Large intestine (tissue), 3 donors: ENCODE measurements at regions not wholly inside any gene's neighbourhood (a gene's known extent, or its start where the extent isn't known, plus 50 kb on each side); places are given as distances from the start of the nearest gene placed in this dataset.

Experiments
- DNase-seq, 2 donors: peaks; one replicate each; pipeline versions ENCODE4 v3.0.0 to v3.0.0-alpha.2; 2013
- H3K27ac ChIP-seq: one replicate; pipeline ENCODE4 v1.5.1; 2013; ENCODE audit warnings: low read length
- H3K27me3 ChIP-seq: 2 replicates; pipeline ENCODE4 v1.6.1; 2013; ENCODE audit warnings: low read length; ENCODE audit not compliant: control insufficient read depth, insufficient read depth
- H3K36me3 ChIP-seq: 2 replicates; pipeline ENCODE4 v1.6.1; 2013; ENCODE audit warnings: low read length; ENCODE audit not compliant: control insufficient read depth, insufficient read depth
- H3K4me1 ChIP-seq: one replicate; pipeline ENCODE4 v1.6.1; 2013; ENCODE audit warnings: low read length; ENCODE audit not compliant: control insufficient read depth, insufficient read depth
- H3K4me3 ChIP-seq: one replicate; pipeline ENCODE4 v1.5.1; 2013; ENCODE audit warnings: low read length
- H3K9me3 ChIP-seq: one replicate; pipeline ENCODE4 v1.6.1; 2013; ENCODE audit warnings: mild to moderate bottlenecking, low read depth, low read length, moderate library complexity; ENCODE audit not compliant: control insufficient read depth
- WGBS: methylation state at CpG from one replicate; pipeline ENCODE4 v1.1.5; 2013; ENCODE audit warnings: low lambda C conversion rate; ENCODE audit not compliant: insufficient coverage; 5-methylcytosine and 5-hydroxymethylcytosine counted together

DNA sequence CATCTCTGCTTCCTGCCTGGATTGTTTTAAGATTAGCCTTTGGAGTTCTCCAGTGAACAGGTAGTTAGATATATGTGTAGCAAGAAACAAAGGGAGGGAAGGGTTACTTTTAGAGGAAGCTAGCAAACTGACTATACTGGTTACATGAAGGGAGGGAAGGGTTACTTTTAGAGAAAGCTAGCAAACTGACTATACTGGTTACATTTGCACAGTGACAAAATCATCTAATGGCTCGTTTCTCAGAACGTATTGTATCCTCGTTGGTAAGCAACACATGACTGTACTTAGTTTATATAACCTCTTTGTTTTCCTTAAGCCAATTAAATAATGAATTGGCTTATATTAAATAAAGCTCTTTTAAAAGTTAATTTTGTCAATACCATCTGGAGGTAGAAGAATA is 540.9 kb downstream of the EPM2A start:
- H3K36me3 ChIP-seq = no peaks in the 10 kb centered on the region
- no peak overlapping the region for H3K27ac ChIP-seq
- H3K9me3 ChIP-seq = no peaks in the 10 kb centered on the region
- H3K4me3 ChIP-seq = no peak overlapping the region
- no peak for DNase-seq
- WGBS = 92% methylated on average over 2 of the region's 3 CpGs
- no peaks in the 10 kb centered on the region for H3K4me1 ChIP-seq
- H3K27me3 ChIP-seq = no peaks in the 10 kb centered on the region

- peak; percentile 14 to 56 for DNase-seq
- Histone ChIP-seq H3K27me3 (no peaks in the 10 kb centered on the region), H3K27ac (no peak overlapping the region), H3K36me3 (no peaks in the 10 kb centered on the region), H3K4me1 (no peaks in the 10 kb centered on the region), H3K9me3 (no peaks in the 10 kb centered on the region), H3K4me3 (no peak overlapping the region)
- no CpG with 5 or more reads among the region's 1 CpG for WGBS
These were observed 535.4 kb downstream of the EPM2A start for GRCh38 chr6:145199961-145200360.

DNA sequence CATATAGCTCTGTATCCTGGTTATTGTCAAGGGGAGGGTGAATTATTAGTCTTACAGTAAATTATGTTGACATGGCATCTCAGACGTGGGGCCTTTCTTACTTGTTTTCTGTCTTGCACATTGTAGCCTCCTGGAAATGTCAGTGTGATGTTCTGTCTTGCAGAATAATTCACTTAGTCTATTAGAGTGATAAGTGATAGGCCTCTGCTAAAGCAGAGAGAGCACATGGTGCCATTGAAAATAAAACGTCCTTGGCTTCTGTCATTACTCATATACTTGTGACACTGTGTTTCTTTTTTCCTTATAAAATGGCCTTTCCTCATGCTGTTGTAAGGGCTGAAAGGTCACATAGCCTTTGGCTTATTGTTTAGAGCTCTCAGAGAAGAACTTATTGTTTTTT is 531.0 kb downstream of the EPM2A start:
- WGBS = 100% methylated on average over 1 of the region's 2 CpGs
- no peak for DNase-seq
- no peaks in the 10 kb centered on the region for H3K36me3 ChIP-seq
- H3K4me3 ChIP-seq = no peak overlapping the region
- no peaks in the 10 kb centered on the region for H3K27me3 ChIP-seq
- H3K27ac ChIP-seq = no peak overlapping the region
- H3K4me1 ChIP-seq = no peaks in the 10 kb centered on the region
- no peaks in the 10 kb centered on the region for H3K9me3 ChIP-seq

DNA sequence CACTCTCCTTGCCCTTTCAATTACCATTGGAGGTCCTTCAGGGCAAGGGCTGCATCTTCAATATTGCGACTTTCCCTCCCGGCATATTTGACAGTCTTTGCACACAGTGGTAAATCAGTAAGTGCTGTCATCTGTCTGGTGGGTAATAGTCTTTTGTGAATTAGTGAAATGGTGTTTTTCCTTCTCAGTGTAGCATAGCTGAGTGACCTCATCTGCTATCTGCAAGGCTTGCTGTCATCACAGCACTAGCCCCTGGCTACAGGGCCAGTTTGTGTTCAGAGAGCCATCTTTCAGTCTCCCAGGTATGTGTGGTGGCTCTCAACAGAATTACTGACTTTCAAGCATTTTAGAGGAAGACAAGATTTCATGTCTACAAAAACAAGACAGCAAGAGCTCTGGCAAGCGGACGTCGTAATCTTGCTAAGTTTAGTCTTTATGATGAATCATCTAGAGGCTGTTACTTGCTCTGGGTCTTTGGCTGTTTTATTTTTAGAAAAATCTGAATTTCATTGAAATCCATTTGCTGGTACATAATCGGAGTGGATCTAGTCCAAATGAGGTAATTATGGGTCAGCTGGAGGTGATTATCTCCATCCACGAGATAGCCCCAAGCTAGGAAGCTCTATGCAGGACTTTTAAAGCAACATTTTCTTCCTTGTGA is 528.9 kb downstream of the EPM2A start:
- Histone ChIP-seq H3K36me3 (no peaks in the 10 kb centered on the region), H3K9me3 (no peaks in the 10 kb centered on the region), H3K4me1 (no peaks in the 10 kb centered on the region), H3K4me3 (no peak overlapping the region), H3K27me3 (no peaks in the 10 kb centered on the region), H3K27ac (no peak overlapping the region)
- DNase-seq = no peak
- WGBS = 67% methylated on average over 3 of the region's 7 CpGs

DNA sequence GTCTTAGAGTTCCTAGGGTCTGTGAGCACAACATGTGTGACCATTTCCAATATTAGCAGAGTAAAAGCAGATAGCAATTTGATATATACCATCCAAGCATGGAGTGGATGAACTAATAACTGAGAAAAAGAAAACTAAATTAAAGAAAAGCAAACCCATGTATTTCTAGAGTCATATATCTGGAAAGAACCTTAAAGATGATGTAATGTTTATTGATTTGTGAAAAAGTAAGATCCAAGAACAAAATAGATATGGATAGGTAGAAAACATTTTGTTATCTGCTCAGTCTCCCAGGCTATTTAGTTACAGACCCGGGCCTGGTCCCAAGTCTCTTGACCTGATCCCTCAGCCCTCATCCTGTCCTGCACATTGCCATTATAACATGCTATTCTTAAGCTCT is 526.8 kb downstream of the EPM2A start:
- H3K27me3 ChIP-seq = no peaks in the 10 kb centered on the region
- H3K27ac ChIP-seq = no peak overlapping the region
- H3K36me3 ChIP-seq = no peaks in the 10 kb centered on the region
- H3K9me3 ChIP-seq = no peaks in the 10 kb centered on the region
- 57% methylated on average over 1 of the region's 1 CpG for WGBS
- H3K4me1 ChIP-seq = no peaks in the 10 kb centered on the region
- DNase-seq = no peak
- H3K4me3 ChIP-seq = no peak overlapping the region

- Histone ChIP-seq H3K27me3 (no peaks in the 10 kb centered on the region), H3K4me3 (no peak overlapping the region), H3K9me3 (no peaks in the 10 kb centered on the region), H3K36me3 (no peaks in the 10 kb centered on the region), H3K27ac (no peak overlapping the region), H3K4me1 (no peaks in the 10 kb centered on the region)
- peak in 1 of 2 donors; percentile 48 for DNase-seq
- 100% methylated on average over 1 of the region's 2 CpGs for WGBS
These were observed 526.0 kb downstream of the EPM2A start for GRCh38 chr6:145209272-145209671.

DNA sequence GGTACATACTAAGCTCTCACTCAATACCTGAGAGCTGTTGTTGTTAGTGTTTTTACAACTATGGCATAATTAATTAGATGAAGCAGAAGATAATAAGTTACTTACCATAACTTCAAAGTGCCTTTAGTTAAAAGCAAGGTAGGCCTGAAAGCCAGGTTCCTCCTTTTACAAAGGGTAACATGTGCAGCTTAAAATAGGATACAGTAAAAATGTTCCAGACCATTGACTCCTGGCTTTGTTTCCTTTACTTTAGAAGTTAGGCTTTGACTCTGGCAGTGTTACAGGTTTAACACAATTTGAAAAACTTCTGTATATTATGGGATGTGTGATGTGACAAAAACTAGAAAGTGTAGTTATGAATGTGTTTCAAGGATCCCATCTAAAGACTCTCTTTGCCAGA is 522.5 kb downstream of the EPM2A start:
- no peaks in the 10 kb centered on the region for H3K4me1 ChIP-seq
- H3K9me3 ChIP-seq = no peaks in the 10 kb centered on the region
- DNase-seq = no peak
- H3K36me3 ChIP-seq = no peaks in the 10 kb centered on the region
- no peak overlapping the region for H3K4me3 ChIP-seq
- no peak overlapping the region for H3K27ac ChIP-seq
- H3K27me3 ChIP-seq = no peaks in the 10 kb centered on the region

DNA sequence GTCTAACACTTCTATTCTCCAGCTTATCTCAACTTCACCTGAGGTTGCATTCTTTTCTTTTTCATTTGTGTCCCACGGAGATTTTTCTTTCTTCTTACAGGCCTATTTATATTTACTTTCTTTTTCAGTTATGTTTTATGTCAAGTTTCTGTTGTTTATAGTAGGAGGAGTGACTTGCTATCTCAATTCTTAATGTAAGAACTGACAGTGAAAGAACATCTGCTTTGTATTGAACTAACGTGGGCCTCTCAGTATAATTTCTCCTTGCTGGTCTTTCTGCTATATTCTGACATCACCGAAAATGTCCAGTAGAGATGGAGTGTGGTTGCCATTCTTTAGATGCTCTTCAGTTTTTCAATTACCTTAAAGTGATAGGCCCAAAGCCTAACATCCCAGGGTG is 521.7 kb downstream of the EPM2A start:
- WGBS = 67% methylated on average over 1 of the region's 3 CpGs
- Histone ChIP-seq H3K36me3 (no peaks in the 10 kb centered on the region), H3K4me1 (no peaks in the 10 kb centered on the region), H3K27ac (no peak overlapping the region), H3K27me3 (no peaks in the 10 kb centered on the region), H3K4me3 (no peak overlapping the region), H3K9me3 (no peaks in the 10 kb centered on the region)
- DNase-seq = no peak

- WGBS = no CpG with 5 or more reads among the region's 2 CpGs
- Histone ChIP-seq H3K9me3 (no peaks in the 10 kb centered on the region), H3K4me1 (no peaks in the 10 kb centered on the region), H3K27me3 (no peaks in the 10 kb centered on the region), H3K4me3 (no peak overlapping the region), H3K36me3 (no peaks in the 10 kb centered on the region), H3K27ac (no peak overlapping the region)
- peak; percentile 12 to 18 for DNase-seq
These were observed 520.8 kb downstream of the EPM2A start for GRCh38 chr6:145214570-145214969.

GRCh38 chr6:145224450-145224849 is 510.9 kb downstream of the EPM2A start:
- no peak for DNase-seq
- no CpG with 5 or more reads among the region's 3 CpGs for WGBS
- H3K9me3 ChIP-seq = no peaks in the 10 kb centered on the region
- no peak overlapping the region for H3K4me3 ChIP-seq
- no peak overlapping the region for H3K27ac ChIP-seq
- no peaks in the 10 kb centered on the region for H3K4me1 ChIP-seq
- H3K27me3 ChIP-seq = no peaks in the 10 kb centered on the region
- H3K36me3 ChIP-seq = no peaks in the 10 kb centered on the region

- Histone ChIP-seq H3K27ac (no peak overlapping the region), H3K27me3 (no peaks in the 10 kb centered on the region), H3K36me3 (no peaks in the 10 kb centered on the region), H3K4me3 (no peak overlapping the region), H3K4me1 (no peaks in the 10 kb centered on the region), H3K9me3 (no peaks in the 10 kb centered on the region)
- whole genome bisulfite sequencing = 100% methylated on average over 1 of the region's 3 CpGs
- no peak for DNase-seq
These were observed 509.8 kb downstream of the EPM2A start for GRCh38 chr6:145225500-145225899.
